ENCODE measurements at regions not wholly inside any gene's neighbourhood (a gene's known extent, or its start where the extent isn't known, plus 50 kb on each side); places are given as distances from the start of the nearest gene placed in this dataset.
"Not testable (repeated sequence)": the region's sequence is repeated elsewhere in the genome, so short reads cannot be mapped to it uniquely, and the experiment has no call there.

- DNase-seq = no peak
Measured at GRCh38 chr15:50857763-50858162, 50.7 kb upstream of the AP4E1 start.

DNA sequence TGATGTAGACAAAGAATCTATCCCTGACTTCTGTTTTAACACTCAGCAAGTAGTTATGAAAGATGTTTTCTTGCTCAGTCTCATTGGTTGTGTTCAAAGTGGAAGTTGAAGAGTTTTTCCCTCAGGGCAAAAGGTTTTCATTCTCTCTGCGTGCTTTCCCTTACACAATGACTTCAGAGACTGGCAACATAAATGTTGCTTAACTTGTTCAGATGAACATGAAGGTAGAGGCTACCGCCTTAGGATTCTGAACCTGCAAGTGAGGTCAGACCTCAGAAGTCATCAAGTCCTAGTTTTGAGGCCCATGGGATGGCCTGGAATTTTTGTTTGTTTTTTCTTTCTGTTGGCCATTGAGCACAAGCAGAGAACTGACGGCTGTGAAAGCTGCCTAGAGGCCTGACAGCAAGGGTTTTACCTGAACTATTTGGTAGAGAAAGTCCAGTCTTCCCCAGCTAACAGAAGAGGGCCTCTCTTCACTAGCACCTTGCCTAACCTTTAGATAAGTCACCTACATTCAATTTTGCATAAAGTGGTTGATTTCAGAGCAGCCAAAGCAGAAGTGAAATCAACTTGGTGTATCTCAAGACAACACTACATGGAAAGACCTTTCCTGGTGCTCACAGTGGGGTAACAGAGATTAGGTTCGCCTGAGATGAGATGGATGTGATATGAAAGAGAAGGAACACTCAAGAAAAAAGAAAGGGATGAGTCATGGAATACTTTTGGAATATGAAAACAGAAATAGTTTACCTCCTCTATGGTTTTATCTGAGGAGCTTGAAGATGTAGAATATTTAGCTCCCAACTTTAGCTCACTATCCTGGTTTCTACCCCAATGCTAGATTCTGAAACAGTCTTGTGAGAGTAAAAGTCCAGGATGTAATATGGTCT lies 53.6 kb upstream of the AP4E1 start:
- peak; percentile 35 to 68 (median 54) for DNase-seq

- no peak for DNase-seq
Measured at GRCh38 chr15:50850003-50850402, 58.5 kb upstream of the AP4E1 start.

- DNase-seq = no peak
Measured at GRCh38 chr15:50848349-50848748, 60.1 kb upstream of the AP4E1 start.

- not testable (repeated sequence) for DNase-seq
Measured at GRCh38 chr15:50845181-50845580, 63.3 kb upstream of the AP4E1 start.

GRCh38 chr15:50840520-50840919 lies 68.0 kb upstream of the AP4E1 start:
- DNase-seq = no peak

GRCh38 chr15:50837256-50837770 lies 71.2 kb upstream of the AP4E1 start:
- DNase-seq = no peak

DNA sequence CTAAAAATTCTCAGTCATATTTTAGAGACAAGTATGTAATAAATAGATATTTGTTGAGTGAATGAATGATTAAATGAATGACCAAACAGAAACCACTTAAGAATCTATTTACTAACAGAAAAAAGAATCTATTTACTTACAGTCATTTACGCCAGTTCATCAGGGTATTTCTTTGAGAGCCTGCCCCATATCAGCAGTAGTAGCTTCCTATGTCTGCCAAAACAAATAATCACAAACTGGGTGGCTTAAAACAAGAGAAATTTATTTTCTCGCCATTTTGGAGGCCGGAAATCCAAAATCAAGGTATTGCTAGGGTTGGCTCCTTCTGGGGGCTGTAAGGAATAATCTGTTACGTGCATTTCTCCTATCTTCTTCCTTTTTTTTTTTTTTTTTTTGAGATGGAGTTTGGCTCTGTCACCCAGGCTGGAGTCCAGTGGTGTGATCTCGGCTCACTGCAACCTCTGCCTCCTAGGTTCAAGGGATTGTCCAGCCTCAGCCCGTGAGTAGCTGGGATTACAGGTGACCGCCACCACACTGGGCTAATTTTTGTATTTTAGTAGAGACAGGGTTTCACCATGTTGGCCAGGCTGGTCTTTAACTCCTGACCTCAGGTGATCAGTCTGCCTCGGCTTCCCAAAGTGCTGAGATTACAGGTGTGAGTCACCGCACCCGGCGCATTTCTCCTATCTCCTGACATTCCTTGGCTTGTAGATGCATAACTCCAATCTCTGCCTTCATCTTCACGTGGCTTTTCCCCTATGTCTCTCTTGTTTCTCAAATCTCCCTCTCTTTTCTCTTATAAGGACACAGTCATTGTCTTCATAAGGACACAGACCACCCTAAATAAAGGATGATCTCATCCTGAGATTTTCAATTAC lies 65.2 kb upstream of the SPPL2A start:
- no peak for DNase-seq

DNA sequence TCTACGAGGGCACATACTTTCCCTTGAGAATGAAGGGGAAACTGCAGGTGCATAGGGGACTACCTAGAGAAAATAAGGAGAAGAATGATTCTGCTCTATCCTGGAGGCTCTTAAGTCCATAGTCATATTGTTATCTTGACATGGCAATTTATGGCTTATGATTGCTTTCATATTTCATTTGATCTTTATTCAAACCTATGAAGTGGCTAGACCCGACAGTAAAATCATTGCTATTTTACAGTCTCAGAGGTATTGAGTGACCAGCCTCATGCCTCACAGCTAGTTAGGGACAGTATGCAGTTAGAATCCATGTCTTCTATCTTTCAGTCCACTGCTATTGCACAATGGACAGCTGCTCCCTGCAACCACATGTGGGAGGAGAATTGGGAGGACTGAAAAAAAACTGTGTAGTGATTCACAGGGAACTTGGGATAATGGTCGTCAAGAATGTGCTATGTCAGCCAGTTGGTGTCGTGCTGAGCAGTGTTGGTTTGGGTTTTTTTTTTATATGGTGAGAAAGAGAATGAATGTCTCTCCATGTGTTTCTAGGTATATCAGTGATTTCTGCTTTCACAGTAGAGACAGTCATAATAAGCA lies 63.2 kb upstream of the SPPL2A start:
- peak; percentile 76 to 88 (median 82) for DNase-seq

DNA sequence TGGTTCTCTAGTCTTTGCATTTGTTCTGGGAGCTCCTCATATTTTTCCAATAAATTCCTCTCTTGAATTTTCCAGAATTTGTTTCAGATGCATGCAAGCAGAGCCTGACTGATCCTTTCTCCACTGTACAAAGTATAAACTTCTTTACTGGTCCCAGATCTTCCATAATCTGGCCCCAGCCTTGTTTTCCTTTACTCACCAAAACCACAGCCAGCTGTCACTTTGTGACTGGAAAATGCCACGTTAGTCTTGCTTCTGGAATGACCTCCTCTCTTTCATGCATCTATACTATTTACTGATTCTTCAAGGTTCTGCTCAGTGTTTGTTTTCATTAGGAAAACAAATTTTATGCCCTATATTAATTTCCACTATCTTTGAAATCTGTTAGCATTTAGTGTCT lies 60.4 kb upstream of the SPPL2A start:
- no peak for DNase-seq

GRCh38 chr15:50824514-50824913 lies 59.0 kb upstream of the SPPL2A start:
- DNase-seq = no peak

DNA sequence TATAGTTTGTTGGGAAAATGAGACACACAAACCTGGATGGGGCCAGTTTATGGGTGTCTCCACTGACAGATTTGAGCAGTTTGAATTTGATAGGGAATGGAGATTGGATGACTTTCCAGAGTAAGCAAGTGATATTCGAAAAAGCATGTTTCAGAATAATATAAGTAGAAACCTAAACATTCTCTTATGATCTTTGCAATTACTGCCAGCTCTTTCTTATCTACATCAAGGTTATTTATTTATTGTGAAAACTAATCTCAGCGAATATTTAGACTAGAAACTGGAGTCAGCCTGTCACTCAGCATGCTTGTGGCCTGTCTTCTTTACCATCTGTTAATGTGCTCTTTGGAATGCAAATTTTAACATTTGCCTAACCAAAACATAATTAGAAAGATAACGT lies 57.8 kb upstream of the SPPL2A start:
- DNase-seq = no peak

DNA sequence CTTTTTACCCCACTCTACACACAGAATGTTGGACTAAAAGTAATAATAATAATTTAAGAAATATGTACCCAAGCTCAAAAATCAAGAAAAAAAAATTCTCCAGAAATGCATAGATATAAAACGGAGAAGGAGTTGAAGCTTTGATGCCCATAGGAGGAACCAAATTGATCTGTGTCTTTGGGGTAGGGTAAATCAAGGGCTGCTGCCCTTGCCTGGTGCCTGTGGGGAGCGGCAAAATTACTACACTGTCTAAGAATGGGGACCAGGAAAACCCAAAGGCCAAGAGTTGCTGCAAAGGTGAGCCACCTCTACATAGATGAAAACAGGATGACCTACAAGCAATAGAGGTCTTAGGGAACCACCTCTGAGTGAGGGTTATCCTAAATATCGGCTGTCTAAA lies 56.0 kb upstream of the SPPL2A start:
- no peak for DNase-seq

GRCh38 chr15:50820808-50821382 lies 55.4 kb upstream of the SPPL2A start:
- no peak for DNase-seq

GRCh38 chr15:50819344-50819743 lies 53.8 kb upstream of the SPPL2A start:
- DNase-seq = no peak

- DNase-seq = no peak
Measured at GRCh38 chr15:50815958-50816590, 50.6 kb upstream of the SPPL2A start.
